Activated CD8-positive, alpha-beta memory T cell treated with anti-CD3 and anti-CD28 coated beads for 48 hours (primary cell): ENCODE measurements at regions not wholly inside any gene's neighbourhood (a gene's known extent, or its start where the extent isn't known, plus 50 kb on each side); places are given as distances from the start of the nearest gene placed in this dataset.
"Not testable (repeated sequence)": the region's sequence is repeated elsewhere in the genome, so short reads cannot be mapped to it uniquely, and the experiment has no call there.

ENCODE experiments used
- DNase-seq, 3 experiments: peaks; one replicate each; pipeline ENCODE4 v3.0.0-alpha.2; 2020; ENCODE audit warnings: low read depth in 2 of 3, low spot score in 2 of 3

- no peak for DNase-seq
Measured at GRCh38 chr2:35591886-35592285, 763.7 kb upstream of the CRIM1 start.

DNA sequence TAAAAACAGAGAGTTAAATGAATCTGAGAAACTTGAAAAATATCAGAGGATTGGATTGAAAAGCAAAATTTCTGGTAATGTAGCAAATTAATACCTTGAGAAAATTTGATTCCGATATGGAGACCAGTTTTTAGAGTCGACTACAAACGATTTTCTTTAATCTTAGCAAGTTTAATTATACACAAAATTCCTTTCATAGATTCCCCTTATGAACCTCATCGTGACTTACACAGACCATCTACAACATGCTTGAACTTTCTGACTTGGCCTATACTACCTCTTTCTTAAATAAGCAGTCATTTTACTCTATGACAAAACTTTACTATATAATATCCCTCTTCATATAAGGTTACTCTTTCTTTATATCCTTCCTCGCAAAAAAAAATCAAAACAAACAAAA is 769.6 kb upstream of the CRIM1 start:
- no peak for DNase-seq

- no peak for DNase-seq
Measured at GRCh38 chr2:35582637-35583036, 772.9 kb upstream of the CRIM1 start.

- DNase-seq = no peak
Measured at GRCh38 chr2:35580956-35581355, 774.6 kb upstream of the CRIM1 start.

DNA sequence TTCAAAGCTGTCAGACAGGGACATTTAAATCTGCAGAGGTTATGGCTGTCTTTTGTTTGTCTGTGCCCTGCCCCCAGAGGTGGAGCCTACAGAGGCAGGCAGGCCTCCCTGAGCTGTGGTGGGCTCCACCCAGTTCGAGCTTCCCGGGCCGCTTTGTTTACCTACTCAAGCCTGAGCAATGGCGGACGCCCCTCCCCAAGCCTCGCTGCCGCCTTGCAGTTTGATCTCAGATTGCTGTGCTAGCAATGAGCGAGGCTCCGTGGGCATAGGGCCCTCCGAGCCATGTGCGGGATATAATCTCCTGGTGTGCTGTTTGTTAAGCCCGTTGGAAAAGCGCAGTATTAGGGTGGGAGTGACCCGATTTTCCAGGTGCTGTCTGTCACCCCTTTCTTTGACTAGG is 787.0 kb upstream of the CRIM1 start:
- DNase-seq = not testable (repeated sequence)

DNA sequence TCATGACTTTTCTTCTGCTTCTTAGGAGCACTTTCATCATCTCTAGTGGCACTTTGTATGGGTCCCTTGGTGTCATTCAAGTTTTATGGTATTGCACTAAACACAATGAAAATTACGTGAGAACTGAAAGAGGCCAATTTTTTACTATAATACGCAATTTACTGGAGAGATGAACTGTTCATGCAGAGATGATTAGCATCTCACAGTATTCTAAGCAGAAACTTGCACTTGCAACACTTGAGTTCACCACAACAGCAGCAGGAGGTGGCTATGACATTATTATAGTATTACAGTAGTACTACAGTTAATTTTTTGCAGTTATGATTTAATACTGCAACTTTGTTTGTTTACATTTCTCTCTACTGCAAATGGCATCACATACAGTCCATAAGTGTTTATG is 793.1 kb upstream of the CRIM1 start:
- no peak for DNase-seq

DNA sequence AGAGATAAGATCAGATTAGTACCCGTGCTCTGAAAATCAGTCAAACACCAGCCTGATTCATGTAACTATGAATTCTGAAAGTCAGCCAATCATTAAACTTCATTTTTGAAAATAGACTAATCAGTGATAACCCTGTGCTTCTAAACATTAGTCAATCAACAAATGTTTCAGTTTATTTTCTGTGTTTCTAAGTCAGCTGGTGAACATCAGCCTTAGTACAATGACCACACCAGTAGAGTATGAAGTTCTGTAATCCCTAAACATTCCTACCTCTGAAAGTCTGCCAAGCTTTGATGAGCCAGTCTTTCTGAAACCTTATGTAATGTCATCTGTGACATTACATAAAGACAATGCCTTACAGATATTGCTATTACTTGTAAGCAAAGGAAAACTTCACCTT is 807.4 kb upstream of the CRIM1 start:
- DNase-seq = no peak

DNA sequence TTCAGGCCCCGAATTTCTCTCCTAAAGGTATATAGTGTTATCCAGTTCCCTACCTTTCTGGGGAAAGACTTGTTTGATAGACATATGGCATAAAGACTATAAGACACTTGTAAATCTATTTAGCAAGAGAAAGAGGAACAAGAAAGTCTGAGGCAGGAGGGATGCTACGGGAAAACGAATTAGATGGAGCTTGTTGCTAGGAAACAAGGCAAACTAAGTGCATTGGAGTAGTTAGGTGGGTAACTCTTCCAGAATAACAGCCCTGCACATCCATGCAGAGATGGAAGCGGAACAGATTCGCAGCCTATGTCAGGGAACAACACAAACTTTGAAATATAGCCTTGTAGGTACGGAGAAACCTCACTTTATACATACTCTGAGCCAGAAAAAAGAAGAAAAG is 810.3 kb upstream of the CRIM1 start:
- no peak for DNase-seq

GRCh38 chr2:35538796-35539195 is 816.8 kb upstream of the CRIM1 start:
- no peak for DNase-seq

- DNase-seq = no peak
Measured at GRCh38 chr2:35530615-35531135, 824.9 kb upstream of the CRIM1 start.

- DNase-seq = no peak
Measured at GRCh38 chr2:35526741-35527140, 828.8 kb upstream of the CRIM1 start.

DNA sequence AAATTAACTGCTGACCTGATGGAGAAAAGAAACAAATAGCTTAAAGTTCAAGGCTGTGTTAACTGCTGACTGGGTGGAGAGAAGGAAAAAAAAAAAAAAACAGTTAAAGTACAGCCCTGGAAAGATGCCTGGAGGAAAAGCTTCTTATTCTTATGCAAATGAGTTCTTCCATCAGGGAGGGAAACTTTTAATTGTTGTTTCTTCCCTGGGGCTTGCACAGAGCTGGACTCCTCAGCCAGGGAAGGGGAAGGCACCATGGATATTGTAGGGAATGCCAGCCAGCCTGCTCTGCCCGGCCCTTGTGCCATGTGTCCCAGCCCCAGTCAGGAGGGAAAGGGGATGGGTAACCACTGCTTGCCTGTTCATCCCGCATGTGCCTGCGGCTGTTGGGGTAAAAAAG is 833.1 kb upstream of the CRIM1 start:
- DNase-seq = no peak

- DNase-seq = no peak
Measured at GRCh38 chr2:35510636-35511035, 844.9 kb upstream of the CRIM1 start.

DNA sequence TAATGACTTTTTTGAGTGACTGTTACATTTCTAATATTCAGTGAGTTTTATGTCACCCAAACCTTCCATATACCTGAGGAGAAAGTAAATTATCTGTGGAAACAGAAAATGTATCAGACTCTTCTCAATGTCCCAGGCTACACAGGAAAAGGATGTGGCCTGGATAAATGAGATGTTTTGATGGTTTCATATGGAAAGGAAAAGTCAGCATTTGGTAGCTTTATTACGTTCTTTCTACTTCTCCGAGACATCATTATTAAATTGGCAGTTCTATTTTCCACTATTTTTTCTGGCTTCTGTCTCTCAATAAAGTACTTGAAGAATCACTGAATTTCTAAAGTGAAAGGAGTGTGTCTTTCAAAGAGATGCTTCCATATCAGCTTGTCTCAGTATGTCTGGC is 847.0 kb upstream of the CRIM1 start:
- DNase-seq = no peak

- DNase-seq = no peak
Measured at GRCh38 chr2:35504419-35504818, 851.2 kb upstream of the CRIM1 start.

DNA sequence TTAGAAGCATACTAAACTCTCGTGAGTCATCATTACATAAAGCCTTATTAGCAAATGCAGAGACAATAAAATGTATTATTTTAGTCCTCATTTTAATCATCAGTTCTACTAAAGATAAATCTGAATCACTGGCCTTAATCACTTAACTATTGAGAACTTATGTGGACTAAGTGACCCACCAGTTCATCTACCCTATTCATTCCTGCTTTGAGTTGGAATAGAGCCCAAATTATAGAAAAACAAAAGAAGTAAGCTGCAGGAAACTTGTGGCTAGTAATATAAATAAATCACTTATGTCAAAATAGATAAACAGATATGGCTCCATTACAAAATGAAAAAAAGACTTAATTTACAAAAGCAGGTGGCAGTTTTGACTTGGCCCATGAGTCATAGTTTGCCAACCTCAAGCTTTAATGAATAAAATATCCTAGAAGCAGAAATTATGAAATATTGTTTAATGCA is 851.8 kb upstream of the CRIM1 start:
- DNase-seq = no peak

- no peak for DNase-seq
Measured at GRCh38 chr2:35503311-35503710, 852.3 kb upstream of the CRIM1 start.

GRCh38 chr2:35501076-35501475 is 854.5 kb upstream of the CRIM1 start:
- DNase-seq = no peak

DNA sequence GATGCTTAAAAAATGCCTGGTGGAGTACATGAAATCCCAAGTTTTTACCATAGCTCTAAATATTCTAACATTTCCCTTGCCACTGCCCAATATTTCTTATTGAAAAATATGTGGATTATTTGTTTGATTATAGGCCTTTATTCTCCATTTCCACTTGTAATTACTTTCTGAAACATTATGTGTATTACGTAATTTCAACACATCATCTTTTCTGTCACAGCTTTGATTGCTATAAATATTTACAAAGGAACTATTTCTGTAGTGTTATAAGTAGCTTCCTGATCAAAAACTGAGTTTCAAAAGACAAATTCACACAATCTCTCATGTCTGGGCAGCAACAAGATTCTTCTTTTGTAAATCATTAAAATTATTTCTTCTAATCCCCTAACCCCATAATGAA is 859.6 kb upstream of the CRIM1 start:
- DNase-seq = no peak

DNA sequence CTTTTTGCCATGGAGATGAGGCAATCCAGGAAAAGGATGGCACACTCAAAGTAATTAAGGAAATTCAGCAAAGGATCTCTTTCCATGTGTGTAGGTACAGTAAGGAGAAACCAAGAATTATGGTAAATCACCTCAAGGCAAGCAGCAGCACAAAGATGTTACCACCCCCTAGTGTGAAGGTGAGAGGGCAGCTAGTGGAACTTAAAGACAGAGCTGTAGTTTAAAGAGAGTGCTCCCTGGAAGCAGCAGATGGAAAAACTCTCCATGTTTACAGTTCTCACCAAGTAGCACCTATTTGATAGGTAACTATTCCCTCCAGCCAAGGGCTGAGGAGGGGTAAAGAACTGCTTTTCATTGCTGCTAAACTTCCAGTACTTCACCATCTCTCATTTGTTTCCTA is 860.4 kb upstream of the CRIM1 start:
- no peak for DNase-seq

DNA sequence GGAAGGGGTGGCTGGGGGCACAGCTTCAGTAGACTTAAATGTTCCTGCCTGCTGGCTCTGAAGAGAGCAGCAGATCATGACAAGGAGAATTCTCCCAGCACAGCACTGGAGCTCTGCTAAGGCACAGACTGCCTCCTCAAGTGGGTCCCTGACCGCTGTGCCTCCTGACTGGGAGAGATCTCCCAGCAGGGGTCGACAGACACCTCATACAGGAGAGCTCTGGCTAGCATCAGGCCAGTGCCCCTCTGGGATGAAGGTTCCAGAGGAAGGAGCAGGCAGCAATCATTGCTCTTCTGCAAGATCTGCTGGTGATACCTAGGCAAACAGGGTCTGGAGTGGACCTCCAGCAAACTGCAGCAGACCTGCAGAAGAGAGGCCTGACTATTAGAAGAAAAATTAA is 877.5 kb upstream of the CRIM1 start:
- not testable (repeated sequence) for DNase-seq

DNA sequence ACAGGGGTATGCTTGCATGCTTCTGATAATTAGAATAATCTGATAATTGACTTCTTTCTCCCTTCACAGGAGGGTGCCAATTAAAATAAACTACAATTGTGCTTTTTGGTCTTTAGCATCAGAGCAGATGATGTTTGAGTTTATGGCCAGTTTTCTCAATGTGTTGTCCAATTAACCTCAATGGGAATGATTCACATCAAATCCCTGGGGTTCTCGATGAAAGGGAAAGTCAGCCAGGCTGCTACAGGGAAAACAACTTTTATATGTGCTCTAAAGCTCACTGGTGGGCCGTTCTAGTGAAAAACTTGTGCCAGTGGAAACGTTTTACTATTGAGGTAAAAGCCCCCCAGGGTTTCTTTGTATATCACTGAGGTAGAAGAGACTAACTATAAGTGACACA is 887.3 kb upstream of the CRIM1 start:
- DNase-seq = no peak

DNA sequence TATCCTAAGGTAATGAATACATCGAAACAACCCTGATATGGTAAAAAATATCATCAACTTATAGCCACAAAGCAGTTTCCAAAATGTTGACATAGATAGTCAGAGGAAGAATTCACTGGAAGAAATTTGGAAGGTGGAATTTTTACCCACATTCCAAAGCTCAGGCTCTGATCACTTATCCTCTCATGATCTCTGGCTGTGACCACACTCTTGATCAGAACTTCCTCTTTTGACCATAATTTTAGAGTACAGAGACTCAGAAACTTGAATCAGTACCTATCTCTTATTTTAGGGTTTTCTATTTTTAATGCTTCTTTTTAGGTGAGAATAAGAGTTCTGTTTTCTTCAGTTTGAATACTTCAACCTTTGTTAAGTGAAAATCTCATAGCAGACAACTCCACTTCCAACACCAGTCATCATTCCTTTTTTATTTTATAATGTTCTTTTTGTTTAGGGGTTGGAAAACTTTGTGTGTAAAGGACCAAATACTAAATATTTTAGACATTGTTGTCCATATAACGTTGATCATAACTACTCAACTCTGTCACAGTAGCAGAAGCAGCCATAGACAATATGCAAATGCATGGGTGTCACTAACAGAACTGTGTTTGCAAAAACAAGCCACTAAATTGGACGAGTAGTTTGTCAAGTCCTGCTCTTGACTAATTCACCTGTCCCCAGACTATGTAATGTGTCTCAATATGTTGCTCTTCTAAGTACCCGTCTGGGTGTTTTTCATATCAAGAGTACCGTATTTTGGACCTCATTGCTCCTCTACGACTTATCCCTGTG is 891.6 kb upstream of the CRIM1 start:
- no peak for DNase-seq
